ENCODE measurements at regions not wholly inside any gene's neighbourhood (a gene's known extent, or its start where the extent isn't known, plus 50 kb on each side); places are given as distances from the start of the nearest gene placed in this dataset.
"Not testable (repeated sequence)": the region's sequence is repeated elsewhere in the genome, so short reads cannot be mapped to it uniquely, and the experiment has no call there.

- Histone ChIP-seq H3K79me2 (ENCODE audit: insufficient read depth, low read length) (no peaks in the 10 kb centered on the region), H3K27me3 (ENCODE audit: insufficient read depth, low read length, poor library complexity, severe bottlenecking) (no peaks in the 10 kb centered on the region), H3K4me3 (ENCODE audit: low read length, poor library complexity, severe bottlenecking) (no peak overlapping the region), H4K20me1 (ENCODE audit: insufficient read depth, low read length, poor library complexity, severe bottlenecking) (no peaks in the 10 kb centered on the region), H3F3A (ENCODE audit: low read depth) (no peaks in the 10 kb centered on the region), H2AFZ (ENCODE audit: low read length) (no peak overlapping the region), H3K9me3 (ENCODE audit: insufficient read depth, low read depth, low read length) (no peaks in the 10 kb centered on the region), H3K9me2 (replicated peaks; ENCODE audit: low read depth, low read length) (no peaks in the 10 kb centered on the region), H3K4me1 (ENCODE audit: insufficient read depth, low read length, poor library complexity, severe bottlenecking) (no peaks in the 10 kb centered on the region), H3K4me2 (ENCODE audit: low read depth, low read length, poor library complexity, severe bottlenecking) (no peak overlapping the region), H3K36me3 (ENCODE audit: insufficient read depth, low read length) (no peaks in the 10 kb centered on the region), H3K9ac (ENCODE audit: low read depth, low read length, poor library complexity, severe bottlenecking) (no peak overlapping the region)
- no peak for TF ChIP-seq EZH2phosphoT487 (IDR thresholded peaks at IDR 0.05; ENCODE audit: borderline replicate concordance)
- TF ChIP-seq, protein P1, sequence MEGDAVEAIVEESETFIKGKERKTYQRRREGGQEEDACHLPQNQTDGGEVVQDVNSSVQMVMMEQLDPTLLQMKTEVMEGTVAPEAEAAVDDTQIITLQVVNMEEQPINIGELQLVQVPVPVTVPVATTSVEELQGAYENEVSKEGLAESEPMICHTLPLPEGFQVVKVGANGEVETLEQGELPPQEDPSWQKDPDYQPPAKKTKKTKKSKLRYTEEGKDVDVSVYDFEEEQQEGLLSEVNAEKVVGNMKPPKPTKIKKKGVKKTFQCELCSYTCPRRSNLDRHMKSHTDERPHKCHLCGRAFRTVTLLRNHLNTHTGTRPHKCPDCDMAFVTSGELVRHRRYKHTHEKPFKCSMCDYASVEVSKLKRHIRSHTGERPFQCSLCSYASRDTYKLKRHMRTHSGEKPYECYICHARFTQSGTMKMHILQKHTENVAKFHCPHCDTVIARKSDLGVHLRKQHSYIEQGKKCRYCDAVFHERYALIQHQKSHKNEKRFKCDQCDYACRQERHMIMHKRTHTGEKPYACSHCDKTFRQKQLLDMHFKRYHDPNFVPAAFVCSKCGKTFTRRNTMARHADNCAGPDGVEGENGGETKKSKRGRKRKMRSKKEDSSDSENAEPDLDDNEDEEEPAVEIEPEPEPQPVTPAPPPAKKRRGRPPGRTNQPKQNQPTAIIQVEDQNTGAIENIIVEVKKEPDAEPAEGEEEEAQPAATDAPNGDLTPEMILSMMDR (conservative IDR thresholded peaks at IDR 0.05; ENCODE audit: low read length), result no peak
Measured at GRCh38 chrX:131650637-131651410, 107.0 kb downstream of the OR13H1 start.

- H3F3A ChIP-seq (ENCODE audit: low read depth); H3K79me2 ChIP-seq (ENCODE audit: insufficient read depth, low read length); H3K4me2 ChIP-seq (ENCODE audit: low read depth, low read length, poor library complexity, severe bottlenecking); H3K9ac ChIP-seq (ENCODE audit: low read depth, low read length, poor library complexity, severe bottlenecking); H3K4me3 ChIP-seq (ENCODE audit: low read length, poor library complexity, severe bottlenecking); H4K20me1 ChIP-seq (ENCODE audit: insufficient read depth, low read length, poor library complexity, severe bottlenecking); H3K9me2 ChIP-seq (replicated peaks; ENCODE audit: low read depth, low read length); H3K27me3 ChIP-seq (ENCODE audit: insufficient read depth, low read length, poor library complexity, severe bottlenecking); H3K9me3 ChIP-seq (ENCODE audit: insufficient read depth, low read depth, low read length); H3K4me1 ChIP-seq (ENCODE audit: insufficient read depth, low read length, poor library complexity, severe bottlenecking); H2AFZ ChIP-seq (ENCODE audit: low read length); H3K36me3 ChIP-seq (ENCODE audit: insufficient read depth, low read length): not testable (repeated sequence)
Measured at GRCh38 chrX:131663726-131664125, 119.9 kb downstream of the OR13H1 start.

DNA sequence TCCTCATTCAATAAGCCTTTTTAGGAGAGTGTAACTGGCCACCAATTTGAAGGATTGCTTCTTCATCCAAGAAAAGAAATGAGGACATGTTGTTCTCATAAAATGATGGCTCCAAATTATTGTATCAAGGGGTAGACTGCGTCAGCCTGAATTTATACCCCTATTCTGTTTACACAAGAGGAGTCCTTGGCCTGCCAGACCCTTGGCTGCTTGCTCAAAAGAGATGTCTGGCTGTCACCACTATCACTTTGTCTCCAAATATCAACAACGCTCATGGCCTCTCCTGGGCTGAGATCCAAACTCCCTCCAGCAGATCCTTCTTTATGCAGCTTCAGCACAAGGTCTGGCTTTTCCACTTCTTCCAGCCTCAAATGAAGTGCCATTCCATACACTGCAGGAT, 127.9 kb downstream of the OR13H1 start:
- H3K4me1 ChIP-seq (ENCODE audit: insufficient read depth, low read length, poor library complexity, severe bottlenecking), result no peaks in the 10 kb centered on the region
- H3K9me2 ChIP-seq (replicated peaks; ENCODE audit: low read depth, low read length), result no peaks in the 10 kb centered on the region
- no peaks in the 10 kb centered on the region for H4K20me1 ChIP-seq (ENCODE audit: insufficient read depth, low read length, poor library complexity, severe bottlenecking)
- no peak for TF ChIP-seq EZH2phosphoT487 (IDR thresholded peaks at IDR 0.05; ENCODE audit: borderline replicate concordance)
- TF ChIP-seq, protein P1 (conservative IDR thresholded peaks at IDR 0.05; ENCODE audit: low read length), result no peak
- no peaks in the 10 kb centered on the region for H3F3A ChIP-seq (ENCODE audit: low read depth)
- H3K4me3 ChIP-seq (ENCODE audit: low read length, poor library complexity, severe bottlenecking), result no peak overlapping the region
- H2AFZ ChIP-seq (ENCODE audit: low read length), result no peak overlapping the region
- no peaks in the 10 kb centered on the region for H3K36me3 ChIP-seq (ENCODE audit: insufficient read depth, low read length)
- H3K27me3 ChIP-seq (ENCODE audit: insufficient read depth, low read length, poor library complexity, severe bottlenecking), result no peaks in the 10 kb centered on the region
- no peak overlapping the region for H3K9ac ChIP-seq (ENCODE audit: low read depth, low read length, poor library complexity, severe bottlenecking)
- no peak overlapping the region for H3K4me2 ChIP-seq (ENCODE audit: low read depth, low read length, poor library complexity, severe bottlenecking)
- no peaks in the 10 kb centered on the region for H3K9me3 ChIP-seq (ENCODE audit: insufficient read depth, low read depth, low read length)
- H3K79me2 ChIP-seq (ENCODE audit: insufficient read depth, low read length), result no peaks in the 10 kb centered on the region

Data from Loucy (cell line).